Suprapubic skin (tissue), 4 donors: ENCODE measurements at regions not wholly inside any gene's neighbourhood (a gene's known extent, or its start where the extent isn't known, plus 50 kb on each side); places are given as distances from the start of the nearest gene placed in this dataset.

Experiments used
- CTCF ChIP-seq, 2 donors: fragments of 200-600 bp in 1 of 2; fragments of 450-650 bp in 1 of 2; sonication (generic) in 1 of 2; IDR thresholded peaks; one replicate each; pipeline ENCODE4 v1.5.1; 2016 to 2019; ENCODE audit warnings: antibody characterized with exemption in 2 of 2, mild to moderate bottlenecking in 1 of 2, moderate library complexity in 1 of 2
- EP300 ChIP-seq: sonication (generic); formaldehyde crosslinking; IDR thresholded peaks from one replicate; pipeline ENCODE4 v1.6.1; 2017; ENCODE audit warnings: antibody characterized with exemption
- POLR2A ChIP-seq, 2 donors: fragments of 450-650 bp; IDR thresholded peaks; one replicate each; pipeline ENCODE4 v1.6.1; 2017; ENCODE audit warnings: antibody characterized with exemption in 2 of 2, mild to moderate bottlenecking in 2 of 2, moderate library complexity in 2 of 2
- POLR2AphosphoS5 ChIP-seq, 3 donors: sonication (generic); formaldehyde crosslinking; IDR thresholded peaks; one replicate each; pipeline ENCODE4 v1.6.1; 2017; ENCODE audit warnings: antibody characterized with exemption in 3 of 3

- no peak for TF ChIP-seq CTCF (IDR thresholded peaks at IDR 0.05)
- no peak for TF ChIP-seq POLR2A (IDR thresholded peaks at IDR 0.05)
- no peak for TF ChIP-seq EP300
- no peak for TF ChIP-seq POLR2AphosphoS5 (IDR thresholded peaks at IDR 0.05)
Measured at GRCh38 chr20:48201885-48202284, 416.6 kb upstream of the SULF2 start.
